ENCODE measurements at regions not wholly inside any gene's neighbourhood (a gene's known extent, or its start where the extent isn't known, plus 50 kb on each side); places are given as distances from the start of the nearest gene placed in this dataset.

GRCh38 chr6:169047345-169047744 is 206.3 kb downstream of the THBS2 start:
- no peak for DNase-seq (ENCODE audit: low read depth in 2 of 2)

DNA sequence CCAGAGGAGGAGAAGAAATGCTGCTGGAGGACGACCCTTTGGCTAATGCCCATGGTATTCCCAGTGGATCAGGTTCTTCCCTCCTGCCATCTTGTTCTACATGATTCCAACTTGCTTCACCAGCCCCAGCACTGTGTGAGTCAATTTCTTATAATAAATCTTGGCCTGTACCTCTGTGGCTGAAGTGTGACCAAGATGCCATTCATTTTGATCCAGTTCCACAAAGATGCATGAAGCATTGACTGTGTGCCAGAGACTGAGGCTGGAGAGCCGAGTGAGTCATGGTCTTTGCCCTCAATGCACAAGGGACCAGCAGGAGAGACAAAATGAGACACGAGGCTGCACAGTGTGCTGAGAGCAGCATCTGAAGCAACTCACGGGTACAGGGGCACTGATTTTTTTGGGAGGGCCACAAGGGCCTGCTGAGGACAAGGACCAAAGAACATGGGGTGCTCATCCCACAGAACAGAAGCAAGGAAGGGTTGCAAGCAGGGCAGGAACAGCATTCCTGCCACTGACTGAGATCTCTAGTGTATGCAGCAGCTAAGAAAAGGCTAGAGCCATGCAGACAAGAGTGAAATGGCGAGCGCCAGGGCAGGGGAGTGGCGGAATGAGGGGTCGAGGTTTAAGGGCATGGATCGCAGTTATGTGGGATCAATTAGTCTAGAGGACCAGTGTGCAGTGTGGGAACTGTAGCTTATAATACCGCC is 207.0 kb downstream of the THBS2 start:
- no peak for DNase-seq (ENCODE audit: low read depth in 2 of 2)

DNA sequence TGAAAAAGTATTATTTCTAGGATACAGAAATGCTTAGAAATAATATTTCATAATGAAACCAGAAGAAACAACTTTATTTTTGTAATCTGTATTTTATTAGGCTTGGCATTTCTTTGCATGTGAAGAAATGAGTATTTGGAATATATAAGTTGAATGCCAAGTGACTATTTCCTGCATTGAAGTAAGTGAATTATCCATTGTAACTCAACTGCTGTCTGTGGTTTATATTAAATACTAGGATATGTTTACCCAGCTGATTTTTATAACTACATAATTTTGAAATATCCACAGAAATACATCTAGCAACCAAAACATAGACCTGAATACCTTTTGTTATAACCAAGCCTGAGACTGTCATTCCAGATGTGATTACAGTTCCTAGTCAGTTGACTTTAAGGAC is 207.6 kb downstream of the THBS2 start:
- DNase-seq (ENCODE audit: low read depth in 2 of 2) = no peak

- no peak for DNase-seq (ENCODE audit: low read depth in 2 of 2)
Measured at GRCh38 chr6:169045486-169045885, 208.2 kb downstream of the THBS2 start.

DNA sequence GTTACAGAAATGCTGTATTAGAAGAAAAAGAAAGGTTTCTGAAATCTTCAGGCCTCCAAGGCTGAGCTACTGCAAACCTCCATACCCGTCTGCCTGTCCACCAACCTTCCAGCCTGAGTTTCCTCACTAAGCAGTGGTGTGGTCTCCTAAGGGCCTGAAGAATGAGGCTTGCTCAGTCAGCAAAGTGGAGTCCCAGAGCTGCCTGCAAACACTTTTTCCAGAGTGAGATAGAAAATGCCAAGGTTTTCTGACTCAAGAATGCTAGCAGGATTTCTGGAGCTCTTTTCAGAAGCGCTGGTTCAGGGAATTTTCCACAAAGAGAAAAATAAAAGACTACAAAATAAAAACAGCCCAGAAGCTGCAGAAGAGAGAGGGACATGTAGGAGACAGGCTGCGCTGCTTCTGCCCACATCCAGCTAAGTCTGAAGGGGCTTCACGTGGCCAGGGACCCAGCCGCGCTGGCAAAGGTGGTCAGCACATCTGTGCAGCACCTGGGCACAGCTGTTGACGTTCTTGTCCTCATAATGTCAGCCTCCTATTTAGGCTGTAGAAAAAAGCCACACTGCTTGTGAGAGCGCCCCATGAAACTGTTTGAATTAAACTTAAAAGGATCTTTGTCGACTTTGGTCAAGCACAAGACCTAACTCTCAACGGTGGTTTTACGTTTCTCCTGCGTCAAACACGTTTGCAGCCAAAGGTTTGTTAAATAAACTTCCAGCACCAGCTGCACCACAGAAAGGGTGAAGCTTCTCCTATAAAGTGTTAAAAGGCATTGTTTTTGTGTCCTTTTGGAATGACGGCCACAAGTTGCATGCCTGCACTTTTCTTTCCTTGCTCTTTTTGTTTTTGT is 209.0 kb downstream of the THBS2 start:
- no peak for DNase-seq (ENCODE audit: low read depth in 2 of 2)

- no peak for DNase-seq (ENCODE audit: low read depth in 2 of 2)
Measured at GRCh38 chr6:169042061-169042460, 211.6 kb downstream of the THBS2 start.

GRCh38 chr6:169041078-169041477 is 212.6 kb downstream of the THBS2 start:
- no peak for DNase-seq (ENCODE audit: low read depth in 2 of 2)

- no peak for DNase-seq (ENCODE audit: low read depth in 2 of 2)
Measured at GRCh38 chr6:169038691-169039090, 215.0 kb downstream of the THBS2 start.

- no peak for DNase-seq (ENCODE audit: low read depth in 2 of 2)
Measured at GRCh38 chr6:169035385-169036240, 218.0 kb downstream of the THBS2 start.

DNA sequence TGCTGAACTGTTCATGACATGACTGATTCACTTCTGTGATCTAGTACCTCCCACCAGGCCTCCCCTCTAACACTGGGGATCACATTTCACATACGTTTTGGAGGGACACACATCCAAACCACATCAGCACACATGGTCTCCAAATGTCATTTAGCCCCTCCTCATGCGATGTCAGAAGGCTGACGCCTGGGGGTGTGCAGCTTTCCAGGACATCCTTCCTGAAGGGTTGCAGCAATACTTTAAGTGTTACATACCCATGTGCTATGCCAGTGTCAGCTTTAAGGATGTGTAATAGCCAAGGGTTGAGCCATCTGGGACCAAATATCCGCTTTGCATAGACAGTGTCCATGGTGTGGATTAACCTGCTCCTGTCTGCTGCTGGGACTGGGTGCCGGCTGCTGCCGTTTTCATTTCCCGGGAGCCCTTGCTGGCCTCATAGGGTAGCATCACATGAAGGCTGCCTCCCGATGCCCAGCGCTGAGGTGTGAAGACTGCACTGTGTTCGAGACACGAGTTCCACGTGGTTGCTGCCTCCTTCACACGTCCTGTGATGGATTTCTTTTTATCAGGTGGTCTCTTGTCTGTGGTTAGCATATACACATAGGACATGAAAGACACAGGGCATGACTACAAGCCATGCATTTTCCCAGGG is 219.0 kb downstream of the THBS2 start:
- no peak for DNase-seq (ENCODE audit: low read depth in 2 of 2)

DNA sequence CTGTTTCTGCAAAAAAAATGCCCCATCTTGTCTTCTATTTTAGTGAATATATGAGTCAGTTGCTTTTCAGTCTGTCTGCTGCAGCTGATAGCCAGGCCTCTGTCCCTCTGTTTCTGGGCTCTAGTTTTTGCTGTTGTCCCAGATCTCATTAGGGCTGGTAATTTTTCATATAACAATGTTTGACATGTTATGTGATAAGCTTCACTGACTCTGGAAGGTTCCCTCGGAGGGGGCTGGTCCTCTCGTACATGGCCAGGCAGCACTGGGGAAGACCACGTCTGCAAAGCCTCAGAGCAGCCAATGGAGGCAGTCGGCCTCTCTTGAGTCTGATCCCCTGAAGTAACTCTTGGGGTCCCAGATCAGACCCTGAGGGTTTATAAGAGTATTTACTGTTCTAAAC is 223.8 kb downstream of the THBS2 start:
- DNase-seq (ENCODE audit: low read depth in 2 of 2) = no peak

- DNase-seq (ENCODE audit: low read depth in 2 of 2) = no peak
Measured at GRCh38 chr6:169028343-169028742, 225.3 kb downstream of the THBS2 start.

GRCh38 chr6:169026175-169026574 is 227.5 kb downstream of the THBS2 start:
- DNase-seq (ENCODE audit: low read depth in 2 of 2) = no peak

DNA sequence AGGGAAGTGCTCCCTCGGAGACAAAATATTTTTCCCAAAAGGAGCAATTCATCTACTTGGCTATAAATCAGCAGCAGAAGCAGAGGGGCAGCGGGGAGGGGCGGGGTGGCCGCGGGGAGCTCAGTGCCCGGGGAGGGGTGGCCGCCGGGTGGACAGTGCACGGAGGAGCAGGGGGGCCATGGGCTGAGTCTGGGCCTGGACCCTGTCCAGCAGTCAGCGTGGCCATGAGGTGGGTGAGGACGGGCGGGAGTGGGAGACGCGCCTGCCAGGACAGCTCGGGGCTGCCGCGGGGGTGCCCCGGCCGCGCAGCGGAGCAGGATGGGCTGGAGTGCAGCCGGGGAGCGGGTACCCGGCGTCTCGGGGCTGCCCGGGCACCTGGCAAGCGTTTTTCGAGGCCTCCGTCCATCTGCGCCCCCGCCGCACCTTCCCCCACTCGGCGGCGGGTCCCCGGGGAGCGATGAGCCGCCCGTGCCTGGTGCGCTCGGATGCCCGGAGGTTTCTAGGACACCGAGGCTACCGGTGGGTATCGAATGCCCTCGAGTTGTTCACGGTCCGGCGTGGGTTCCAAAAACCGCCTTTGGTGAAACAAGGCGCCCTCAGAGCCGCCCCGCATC is 229.5 kb downstream of the THBS2 start:
- DNase-seq (ENCODE audit: low read depth in 2 of 2) = no peak

- no peak for DNase-seq (ENCODE audit: low read depth in 2 of 2)
Measured at GRCh38 chr6:169023161-169023874, 230.3 kb downstream of the THBS2 start.

DNA sequence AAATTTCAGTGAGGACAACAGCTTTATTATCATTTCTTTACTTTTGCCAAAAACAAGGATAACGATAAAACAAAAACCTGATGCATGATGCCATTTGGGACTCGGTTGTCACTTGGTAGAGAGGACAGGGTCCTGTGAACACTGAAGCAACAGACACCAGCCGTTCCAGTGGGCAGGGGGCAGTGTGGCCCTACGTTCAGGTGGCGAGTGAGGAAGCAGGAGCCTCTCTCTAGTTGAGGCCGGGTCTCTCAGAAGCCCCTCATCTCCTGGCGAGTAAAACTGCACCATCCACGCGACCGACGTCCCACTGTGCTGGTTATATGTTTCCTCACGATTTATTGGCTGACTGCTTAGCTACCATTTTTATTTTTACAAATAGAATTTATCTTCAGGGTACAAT is 231.6 kb downstream of the THBS2 start:
- no peak for DNase-seq (ENCODE audit: low read depth in 2 of 2)

DNA sequence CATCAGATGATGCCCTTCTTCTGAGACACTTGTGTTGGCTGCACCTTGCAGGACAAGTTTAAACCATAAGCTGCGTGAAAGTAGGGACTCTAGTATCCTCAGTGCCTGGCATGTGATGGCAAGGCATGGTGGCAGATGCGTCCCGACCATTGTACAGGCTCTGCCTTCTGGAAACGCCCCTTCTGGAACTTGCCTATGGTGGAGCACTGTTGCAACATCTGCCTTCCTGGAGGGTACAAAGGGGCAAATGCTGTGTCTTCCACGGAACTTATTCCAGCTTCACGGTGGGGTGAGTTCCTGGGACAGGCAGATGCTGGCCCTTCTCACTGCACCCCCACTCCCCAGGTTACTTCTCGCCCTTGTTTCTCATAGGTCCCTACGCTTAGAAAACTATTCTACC is 232.8 kb downstream of the THBS2 start:
- DNase-seq (ENCODE audit: low read depth in 2 of 2) = no peak

DNA sequence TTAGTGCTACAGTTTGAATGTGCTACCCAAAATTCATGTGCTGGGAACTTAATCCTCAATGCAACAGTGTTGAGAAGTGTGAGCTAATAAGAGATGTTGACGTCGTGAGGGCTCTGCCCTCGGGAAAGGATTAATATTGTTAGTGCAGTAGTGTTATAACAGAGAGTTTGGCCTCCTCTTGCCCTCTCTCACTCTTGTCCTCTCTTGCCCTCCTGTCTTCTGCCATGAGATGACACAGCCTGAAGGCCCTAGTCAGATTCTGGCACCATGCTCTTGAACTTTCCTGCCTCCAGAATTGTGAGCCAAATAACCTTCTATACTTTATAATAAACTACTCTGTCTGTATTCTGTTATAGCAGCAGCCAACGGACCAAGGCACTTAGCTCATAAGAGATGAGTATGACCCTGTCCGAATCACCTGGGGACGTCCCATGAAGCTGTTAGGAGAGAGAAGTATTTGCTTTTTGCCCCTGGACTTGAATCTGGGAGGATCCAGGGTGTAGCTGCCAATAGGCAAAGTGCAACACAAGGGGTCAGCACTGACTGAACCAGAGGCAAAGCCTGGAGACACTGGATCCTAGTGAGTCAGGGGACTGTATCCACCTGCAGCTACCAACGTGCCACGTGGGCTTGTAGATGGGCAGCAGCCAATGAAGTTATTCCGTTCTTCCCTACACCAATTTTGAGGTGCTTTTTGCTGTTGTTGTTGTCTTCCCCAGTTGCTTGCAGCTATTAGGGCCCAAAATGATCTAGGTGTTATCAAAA is 233.7 kb downstream of the THBS2 start:
- DNase-seq (ENCODE audit: low read depth in 2 of 2) = no peak

DNA sequence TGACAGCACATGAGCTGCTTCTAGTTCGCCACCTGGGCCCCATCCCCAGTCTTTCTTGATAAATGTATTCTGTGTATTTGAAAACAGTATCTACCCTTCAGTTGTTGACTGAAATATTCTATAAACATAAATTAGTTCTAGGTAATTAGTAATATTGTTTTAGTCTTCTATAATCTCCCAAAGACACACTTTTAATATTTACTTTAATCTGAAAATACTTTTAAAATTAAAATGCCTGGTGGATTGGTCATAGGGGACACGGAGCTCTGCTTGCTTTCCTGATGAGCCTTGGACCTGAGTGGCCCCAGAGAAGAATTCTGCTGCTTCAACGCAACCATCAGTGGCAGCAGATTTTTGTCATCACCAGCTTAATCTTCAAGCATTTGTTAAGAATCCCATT is 234.5 kb downstream of the THBS2 start:
- DNase-seq (ENCODE audit: low read depth in 2 of 2) = no peak

GRCh38 chr6:169016758-169017157 is 236.9 kb downstream of the THBS2 start:
- no peak for DNase-seq (ENCODE audit: low read depth in 2 of 2)
